SIG-M5 (cell line): ENCODE measurements at regions not wholly inside any gene's neighbourhood (a gene's known extent, or its start where the extent isn't known, plus 50 kb on each side); places are given as distances from the start of the nearest gene placed in this dataset.

ENCODE experiments used
- DNase-seq: peaks from one replicate; lab custom pipeline; 2025; lab: John Stamatoyannopoulos, UW

- DNase-seq = no peak
These were observed 1336.0 kb upstream of the CDH8 start for GRCh38 chr16:63372283-63372682.

GRCh38 chr16:63365649-63366304, 1329.5 kb upstream of the CDH8 start:
- DNase-seq = no peak

DNA sequence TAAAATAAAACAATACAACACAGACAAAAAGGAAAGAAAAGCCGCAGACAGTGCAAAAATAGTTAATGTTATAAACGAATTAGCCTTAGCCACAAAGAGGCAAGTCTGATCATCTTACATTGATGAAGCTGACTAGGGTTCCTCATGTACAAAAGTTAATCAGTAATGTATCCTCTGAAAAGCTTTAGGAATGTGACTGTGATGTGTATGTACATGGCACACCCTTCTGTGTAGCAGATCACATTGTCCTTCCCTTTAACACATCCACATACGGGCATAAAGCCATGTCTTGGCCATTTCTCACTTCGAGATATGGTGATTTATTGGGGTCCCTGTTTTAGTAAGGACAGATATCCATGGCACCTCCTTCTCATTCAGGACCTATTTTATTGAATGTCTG, 1327.5 kb upstream of the CDH8 start:
- DNase-seq = no peak

DNA sequence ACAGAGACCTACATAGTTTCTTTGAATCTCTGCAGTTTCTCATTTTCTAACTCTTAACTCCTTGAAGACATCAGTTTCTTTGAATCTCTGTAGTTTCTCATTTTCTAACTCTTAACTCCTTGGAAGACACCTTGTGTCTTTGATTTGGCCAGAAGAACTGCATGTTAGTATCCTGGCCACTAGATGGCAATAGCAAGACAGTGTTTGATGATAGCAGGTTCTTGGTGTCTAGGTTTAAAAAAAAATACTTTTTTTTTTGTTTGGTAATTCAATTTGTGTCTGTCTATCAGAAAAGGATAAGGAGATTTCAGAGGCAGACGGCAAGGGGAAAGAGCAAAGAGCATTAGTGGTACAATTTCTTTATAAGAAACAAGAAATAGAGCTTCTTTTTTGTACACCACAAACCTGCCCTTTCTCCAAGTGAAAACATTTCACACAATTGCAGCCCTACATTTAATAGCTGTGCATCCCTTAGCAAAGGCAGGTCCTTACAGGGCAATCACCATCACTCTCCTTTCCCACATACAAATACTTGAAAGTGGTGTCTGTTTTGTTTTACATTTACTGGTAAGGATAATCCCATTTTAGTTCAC, 1324.9 kb upstream of the CDH8 start:
- no peak for DNase-seq

DNA sequence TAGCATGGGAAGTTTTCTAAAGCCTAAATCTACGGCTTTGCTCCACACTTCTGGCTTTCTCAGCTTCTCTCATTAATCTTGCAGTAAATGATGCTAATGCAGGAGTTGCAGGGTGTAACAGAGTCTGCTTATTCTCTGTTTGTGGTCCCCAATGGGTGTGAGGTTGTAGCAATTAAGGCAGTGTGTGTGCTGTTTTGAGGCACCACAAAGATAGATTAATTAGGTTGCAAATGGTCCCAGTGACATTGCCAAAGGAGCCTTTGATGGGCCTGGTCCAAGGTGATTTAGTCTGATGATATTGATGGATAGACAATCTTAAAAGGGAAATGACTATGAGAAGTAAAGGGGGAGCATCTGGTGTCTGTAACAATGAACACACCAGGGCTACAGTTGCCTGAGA, 1313.7 kb upstream of the CDH8 start:
- DNase-seq = no peak

GRCh38 chr16:63346000-63346399, 1309.8 kb upstream of the CDH8 start:
- DNase-seq = no peak

GRCh38 chr16:63337264-63337663, 1301.0 kb upstream of the CDH8 start:
- DNase-seq = no peak

- DNase-seq = no peak
These were observed 1294.9 kb upstream of the CDH8 start for GRCh38 chr16:63331111-63331510.

DNA sequence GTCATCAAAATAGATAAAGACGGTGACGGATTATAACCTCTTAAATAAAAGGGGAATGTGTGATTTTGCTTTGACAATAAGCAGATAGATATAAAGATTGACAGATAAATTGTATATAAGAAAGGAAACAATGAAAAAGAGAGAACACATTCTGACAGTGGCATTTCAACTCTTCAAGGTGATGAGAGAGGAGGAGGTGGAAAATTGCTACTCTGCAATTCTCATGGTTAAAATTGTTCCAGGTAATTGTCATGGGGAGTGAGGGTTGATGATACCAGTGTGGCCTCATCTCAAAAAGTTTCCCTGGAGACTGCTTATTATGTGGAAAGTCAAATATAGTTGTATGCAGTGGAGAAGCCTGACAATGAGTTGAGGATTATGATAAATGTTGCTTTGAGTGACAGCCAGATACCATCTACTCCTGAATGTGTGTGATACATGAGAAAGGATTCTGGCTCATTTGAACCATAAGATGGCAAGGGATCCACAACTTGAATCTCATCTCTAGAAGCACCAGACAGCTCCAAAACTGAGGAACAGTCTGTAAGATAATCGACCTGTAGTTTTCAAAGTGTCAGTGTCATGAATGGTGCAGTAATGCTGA, 1290.6 kb upstream of the CDH8 start:
- DNase-seq = no peak

GRCh38 chr16:63323722-63324705, 1287.8 kb upstream of the CDH8 start:
- no peak for DNase-seq

GRCh38 chr16:63323055-63323454, 1286.8 kb upstream of the CDH8 start:
- no peak for DNase-seq

DNA sequence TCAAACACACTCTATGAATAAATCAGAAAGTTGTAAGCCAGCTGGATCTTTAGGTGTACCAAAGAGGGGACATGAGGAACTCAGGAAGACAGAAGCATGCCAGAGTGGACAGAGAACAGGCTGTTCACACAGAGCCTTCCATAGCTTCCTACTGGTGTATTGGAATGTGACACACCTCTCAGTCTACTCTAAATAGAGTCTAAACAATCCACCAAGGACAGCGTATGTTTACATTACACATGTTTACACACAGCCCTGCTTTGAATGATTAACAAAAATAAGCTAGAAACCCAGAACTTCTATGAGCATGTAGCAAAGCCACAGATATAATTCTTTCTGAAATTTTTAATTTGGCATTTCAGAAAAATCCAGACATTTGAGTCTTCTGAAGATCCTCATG, 1279.0 kb upstream of the CDH8 start:
- no peak for DNase-seq

GRCh38 chr16:63312346-63312745, 1276.1 kb upstream of the CDH8 start:
- no peak for DNase-seq

DNA sequence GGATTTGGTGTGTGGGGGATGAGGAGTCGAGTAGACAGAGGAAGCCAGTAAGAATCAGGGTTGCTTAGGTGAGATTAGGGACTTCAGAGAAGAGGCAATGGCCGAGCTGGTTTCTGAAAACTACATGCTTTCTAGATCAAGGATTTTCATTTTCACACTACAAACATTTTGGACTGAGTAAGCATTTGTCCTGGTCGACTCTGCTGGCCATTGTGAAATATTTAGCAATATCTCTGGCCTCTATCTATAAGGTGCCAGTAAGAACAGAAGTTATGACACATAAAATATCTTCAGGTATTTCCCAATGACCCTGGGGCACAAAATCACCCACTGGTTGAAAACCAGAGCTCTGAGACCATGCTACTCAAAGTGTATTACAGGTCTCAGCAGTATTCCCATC, 1275.1 kb upstream of the CDH8 start:
- no peak for DNase-seq

- no peak for DNase-seq
These were observed 1266.6 kb upstream of the CDH8 start for GRCh38 chr16:63302811-63303210.

GRCh38 chr16:63301349-63301748, 1265.1 kb upstream of the CDH8 start:
- DNase-seq = no peak

- no peak for DNase-seq
These were observed 1262.8 kb upstream of the CDH8 start for GRCh38 chr16:63298993-63299392.

- DNase-seq = no peak
These were observed 1255.8 kb upstream of the CDH8 start for GRCh38 chr16:63292036-63292435.

GRCh38 chr16:63289834-63290460, 1253.7 kb upstream of the CDH8 start:
- DNase-seq = no peak

GRCh38 chr16:63287401-63287800, 1251.2 kb upstream of the CDH8 start:
- DNase-seq = no peak

- DNase-seq = no peak
These were observed 1247.5 kb upstream of the CDH8 start for GRCh38 chr16:63283721-63284120.

DNA sequence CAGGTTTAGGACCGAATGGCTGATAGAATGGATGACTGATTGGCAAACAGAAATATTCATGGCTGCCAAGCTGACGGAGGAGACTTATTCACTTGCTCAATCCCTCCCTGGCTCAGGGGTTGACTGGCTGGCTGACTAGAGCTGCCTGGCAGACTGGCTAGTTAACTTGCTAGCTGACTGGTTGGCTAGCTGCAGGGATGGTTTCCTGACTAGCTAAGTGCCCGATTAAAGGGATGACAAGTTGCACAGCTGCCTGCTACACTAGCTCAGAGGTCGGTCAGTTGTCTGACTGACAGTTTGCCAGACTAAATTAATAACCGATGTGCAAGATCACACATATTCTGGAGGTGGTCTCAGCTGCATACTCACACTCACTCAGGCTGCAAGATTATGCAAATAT, 1208.4 kb upstream of the CDH8 start:
- DNase-seq = no peak
